ENCODE measurements at regions not wholly inside any gene's neighbourhood (a gene's known extent, or its start where the extent isn't known, plus 50 kb on each side); places are given as distances from the start of the nearest gene placed in this dataset.
A peak's percentile ranks its signal among the peaks of the same experiment; 100 is the strongest.

GRCh38 chrX:67780694-67781109 lies 236.9 kb downstream of the AR start:
- DNase-seq (no peak), ATAC-seq (peak; percentile 82)
- Mint-ChIP-seq H3K27me3 (no peaks in the 10 kb centered on the region), H3K9me3 (peaks cover 0 to 2% (median 0%) of the 10 kb centered on the region in 11 donors), H3K36me3 (no peaks in the 10 kb centered on the region), H3K27ac (no peak overlapping the region), H3K4me1 (no peaks in the 10 kb centered on the region), H3K4me3 (no peak overlapping the region)
- H3K4me1 ChIP-seq (ENCODE audit: control insufficient read depth in 2 of 2, insufficient read depth in 2 of 2, low read length in 2 of 2): no peaks in the 10 kb centered on the region
- CTCF ChIA-PET: no interaction called here
- intact Hi-C loops (cut with micrococcal nuclease): no loop called here
- H3K9me3 ChIP-seq (ENCODE audit: control insufficient read depth in 2 of 3, low read length in 3 of 3): no peaks in the 10 kb centered on the region
- H3K36me3 ChIP-seq (ENCODE audit: control insufficient read depth in 2 of 3, insufficient read depth in 3 of 3, low read length in 3 of 3): no peaks in the 10 kb centered on the region
- no peak overlapping the region for H3K4me3 ChIP-seq (ENCODE audit: low read length)
- no peak overlapping the region for H3K27ac ChIP-seq (ENCODE audit: low read depth, low read length)
- POLR2A ChIA-PET: no interaction called here
- no peaks in the 10 kb centered on the region for H3K27me3 ChIP-seq (ENCODE audit: control insufficient read depth in 2 of 2, insufficient read depth in 2 of 2, low read length in 2 of 2)

- H3K9me3 ChIP-seq (ENCODE audit: control insufficient read depth in 2 of 3, low read length in 3 of 3): no peaks in the 10 kb centered on the region
- Mint-ChIP-seq H3K4me1 (no peaks in the 10 kb centered on the region), H3K27ac (no peak overlapping the region), H3K36me3 (no peaks in the 10 kb centered on the region), H3K4me3 (no peak overlapping the region), H3K27me3 (no peaks in the 10 kb centered on the region), H3K9me3 (peaks cover 0 to 2% (median 0%) of the 10 kb centered on the region in 11 donors)
- H3K27ac ChIP-seq (ENCODE audit: low read depth, low read length): no peak overlapping the region
- POLR2A ChIA-PET: no interaction called here
- no peaks in the 10 kb centered on the region for H3K4me1 ChIP-seq (ENCODE audit: control insufficient read depth in 2 of 2, insufficient read depth in 2 of 2, low read length in 2 of 2)
- DNase-seq (no peak), ATAC-seq (no peak)
- intact Hi-C loops (cut with micrococcal nuclease): no loop called here
- no peaks in the 10 kb centered on the region for H3K36me3 ChIP-seq (ENCODE audit: control insufficient read depth in 2 of 3, insufficient read depth in 3 of 3, low read length in 3 of 3)
- H3K27me3 ChIP-seq (ENCODE audit: control insufficient read depth in 2 of 2, insufficient read depth in 2 of 2, low read length in 2 of 2): no peaks in the 10 kb centered on the region
- CTCF ChIA-PET: no interaction called here
- no peak overlapping the region for H3K4me3 ChIP-seq (ENCODE audit: low read length)
Measured at GRCh38 chrX:67781132-67781531, 237.3 kb downstream of the AR start.

GRCh38 chrX:67784712-67785111 lies 240.9 kb downstream of the AR start:
- Histone ChIP-seq H3K4me3 (ENCODE audit: low read length) (no peak overlapping the region), H3K4me1 (ENCODE audit: control insufficient read depth in 2 of 2, insufficient read depth in 2 of 2, low read length in 2 of 2) (no peaks in the 10 kb centered on the region), H3K36me3 (ENCODE audit: control insufficient read depth in 2 of 3, insufficient read depth in 3 of 3, low read length in 3 of 3) (no peaks in the 10 kb centered on the region), H3K27me3 (ENCODE audit: control insufficient read depth in 2 of 2, insufficient read depth in 2 of 2, low read length in 2 of 2) (no peaks in the 10 kb centered on the region), H3K9me3 (ENCODE audit: control insufficient read depth in 2 of 3, low read length in 3 of 3) (no peaks in the 10 kb centered on the region), H3K27ac (ENCODE audit: low read depth, low read length) (no peak overlapping the region)
- intact Hi-C loops (cut with micrococcal nuclease): no loop called here
- H3K9me3 Mint-ChIP-seq: no peaks in the 10 kb centered on the region
- no peaks in the 10 kb centered on the region for H3K4me1 Mint-ChIP-seq
- DNase-seq: no peak
- H3K4me3 Mint-ChIP-seq: no peak overlapping the region
- ChIA-PET CTCF (no interaction called here), POLR2A (no interaction called here)
- H3K27me3 Mint-ChIP-seq: no peaks in the 10 kb centered on the region
- no peak overlapping the region for H3K27ac Mint-ChIP-seq
- no peaks in the 10 kb centered on the region for H3K36me3 Mint-ChIP-seq
- no peak for ATAC-seq

GRCh38 chrX:67787196-67787595 lies 243.4 kb downstream of the AR start:
- ChIA-PET POLR2A (no interaction called here), CTCF (no interaction called here)
- Mint-ChIP-seq H3K9me3 (no peaks in the 10 kb centered on the region), H3K36me3 (no peaks in the 10 kb centered on the region), H3K27me3 (no peaks in the 10 kb centered on the region), H3K4me1 (no peaks in the 10 kb centered on the region), H3K4me3 (no peak overlapping the region), H3K27ac (no peak overlapping the region)
- Histone ChIP-seq H3K4me1 (ENCODE audit: control insufficient read depth in 2 of 2, insufficient read depth in 2 of 2, low read length in 2 of 2) (no peaks in the 10 kb centered on the region), H3K4me3 (ENCODE audit: low read length) (no peak overlapping the region), H3K27me3 (ENCODE audit: control insufficient read depth in 2 of 2, insufficient read depth in 2 of 2, low read length in 2 of 2) (no peaks in the 10 kb centered on the region), H3K9me3 (ENCODE audit: control insufficient read depth in 2 of 3, low read length in 3 of 3) (no peaks in the 10 kb centered on the region), H3K36me3 (ENCODE audit: control insufficient read depth in 2 of 3, insufficient read depth in 3 of 3, low read length in 3 of 3) (no peaks in the 10 kb centered on the region), H3K27ac (ENCODE audit: low read depth, low read length) (no peak overlapping the region)
- DNase-seq (no peak), ATAC-seq (no peak)
- intact Hi-C loops (cut with micrococcal nuclease): no loop called here

GRCh38 chrX:67789536-67789935 lies 245.7 kb downstream of the AR start:
- intact Hi-C loops (cut with micrococcal nuclease): no loop called here
- Histone ChIP-seq H3K27ac (ENCODE audit: low read depth, low read length) (no peak overlapping the region), H3K4me3 (ENCODE audit: low read length) (no peak overlapping the region), H3K27me3 (ENCODE audit: control insufficient read depth in 2 of 2, insufficient read depth in 2 of 2, low read length in 2 of 2) (no peaks in the 10 kb centered on the region), H3K4me1 (ENCODE audit: control insufficient read depth in 2 of 2, insufficient read depth in 2 of 2, low read length in 2 of 2) (no peaks in the 10 kb centered on the region), H3K9me3 (ENCODE audit: control insufficient read depth in 2 of 3, low read length in 3 of 3) (no peaks in the 10 kb centered on the region), H3K36me3 (ENCODE audit: control insufficient read depth in 2 of 3, insufficient read depth in 3 of 3, low read length in 3 of 3) (no peaks in the 10 kb centered on the region)
- Mint-ChIP-seq H3K9me3 (peaks cover 0 to 2% (median 0%) of the 10 kb centered on the region in 11 donors), H3K4me3 (no peak overlapping the region), H3K27me3 (no peaks in the 10 kb centered on the region), H3K27ac (no peak overlapping the region), H3K4me1 (no peaks in the 10 kb centered on the region), H3K36me3 (no peaks in the 10 kb centered on the region)
- DNase-seq: no peak
- CTCF ChIA-PET: no interaction called here
- ATAC-seq: no peak
- POLR2A ChIA-PET: no interaction called here
